Glutamatergic neuron (in vitro differentiated cells): ENCODE measurements at regions not wholly inside any gene's neighbourhood (a gene's known extent, or its start where the extent isn't known, plus 50 kb on each side); places are given as distances from the start of the nearest gene placed in this dataset.

Experiments used
- DNase-seq: peaks from one replicate; pipeline ENCODE4 v3.0.0; 2022
- H3K27ac Mint-ChIP-seq: one replicate; pipeline ENCODE4 v1.8.0; 2020; ENCODE audit warnings: mild to moderate bottlenecking, mixed read lengths, inconsistent platforms; ENCODE audit not compliant: unreplicated experiment
- H3K27me3 Mint-ChIP-seq: one replicate; pipeline ENCODE4 v1.8.0; 2020; ENCODE audit warnings: mild to moderate bottlenecking, moderate library complexity, mixed read lengths, inconsistent platforms; ENCODE audit not compliant: unreplicated experiment
- H3K36me3 Mint-ChIP-seq: one replicate; pipeline ENCODE4 v1.8.0; 2020; ENCODE audit warnings: mild to moderate bottlenecking, mixed read lengths, inconsistent platforms; ENCODE audit not compliant: unreplicated experiment
- H3K4me1 Mint-ChIP-seq: one replicate; pipeline ENCODE4 v1.8.0; 2020; ENCODE audit warnings: mild to moderate bottlenecking, low read depth, mixed read lengths, inconsistent platforms; ENCODE audit not compliant: unreplicated experiment
- H3K4me3 Mint-ChIP-seq: one replicate; pipeline ENCODE4 v1.8.0; 2020; ENCODE audit warnings: mild to moderate bottlenecking, mixed read lengths, inconsistent platforms; ENCODE audit not compliant: unreplicated experiment
- H3K9me3 Mint-ChIP-seq: one replicate; pipeline ENCODE4 v1.8.0; 2020; ENCODE audit warnings: mild to moderate bottlenecking, moderate library complexity, mixed read lengths, inconsistent platforms; ENCODE audit not compliant: unreplicated experiment
- CTCF ChIP-seq: fragments of 200-600 bp; sonication (generic); IDR thresholded peaks from one replicate; pipeline ENCODE4 v1.5.0; 2021; ENCODE audit not compliant: partially characterized antibody, unreplicated experiment

GRCh38 chr13:58843567-58843966 lies 1212.0 kb downstream of the PCDH17 start:
- no peak for DNase-seq
- Mint-ChIP-seq H3K4me3 (no peak overlapping the region), H3K36me3 (peaks cover 30% of the 10 kb centered on the region), H3K27ac (no peak overlapping the region), H3K9me3 (peaks cover 12% of the 10 kb centered on the region), H3K4me1 (peaks cover 10% of the 10 kb centered on the region), H3K27me3 (no peaks in the 10 kb centered on the region)
- TF ChIP-seq CTCF = no peak

- peaks cover 14% of the 10 kb centered on the region for H3K36me3 Mint-ChIP-seq
- H3K27me3 Mint-ChIP-seq = no peaks in the 10 kb centered on the region
- no peak for DNase-seq
- H3K9me3 Mint-ChIP-seq = no peaks in the 10 kb centered on the region
- H3K4me1 Mint-ChIP-seq = peaks cover 25% of the 10 kb centered on the region
- TF ChIP-seq CTCF = no peak
- H3K27ac Mint-ChIP-seq = peak overlapping the region; percentile 7
- no peak overlapping the region for H3K4me3 Mint-ChIP-seq
Observed at GRCh38 chr13:58850161-58850560, 1218.6 kb downstream of the PCDH17 start.

GRCh38 chr13:58852076-58852475 lies 1220.5 kb downstream of the PCDH17 start:
- no peaks in the 10 kb centered on the region for H3K9me3 Mint-ChIP-seq
- no peak overlapping the region for H3K4me3 Mint-ChIP-seq
- TF ChIP-seq CTCF = no peak
- no peaks in the 10 kb centered on the region for H3K36me3 Mint-ChIP-seq
- no peaks in the 10 kb centered on the region for H3K27me3 Mint-ChIP-seq
- DNase-seq = no peak
- H3K27ac Mint-ChIP-seq = no peak overlapping the region
- H3K4me1 Mint-ChIP-seq = peaks cover 29% of the 10 kb centered on the region

DNA sequence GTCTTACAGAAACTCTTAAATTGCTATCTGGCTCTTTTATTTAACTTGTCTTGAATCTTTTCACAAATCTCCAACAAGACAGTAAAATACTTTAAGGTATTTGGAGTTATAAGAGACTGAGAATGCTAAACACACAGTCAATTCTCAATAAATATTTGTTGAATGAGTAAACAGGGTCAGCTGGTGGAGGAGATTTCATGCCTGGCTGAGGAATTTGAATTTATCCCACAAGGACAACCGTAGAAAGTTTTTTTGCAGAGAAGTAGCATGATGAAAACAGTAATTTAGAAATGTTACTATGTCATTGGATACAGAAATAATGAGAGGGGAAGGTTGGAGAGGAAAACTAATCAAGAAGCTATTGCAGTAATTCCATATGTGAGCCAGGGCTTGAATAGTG lies 1223.7 kb downstream of the PCDH17 start:
- Mint-ChIP-seq H3K9me3 (peaks cover 4% of the 10 kb centered on the region), H3K4me3 (no peak overlapping the region), H3K36me3 (no peaks in the 10 kb centered on the region), H3K4me1 (peaks cover 5% of the 10 kb centered on the region), H3K27ac (no peak overlapping the region), H3K27me3 (no peaks in the 10 kb centered on the region)
- no peak for TF ChIP-seq CTCF
- DNase-seq = no peak

DNA sequence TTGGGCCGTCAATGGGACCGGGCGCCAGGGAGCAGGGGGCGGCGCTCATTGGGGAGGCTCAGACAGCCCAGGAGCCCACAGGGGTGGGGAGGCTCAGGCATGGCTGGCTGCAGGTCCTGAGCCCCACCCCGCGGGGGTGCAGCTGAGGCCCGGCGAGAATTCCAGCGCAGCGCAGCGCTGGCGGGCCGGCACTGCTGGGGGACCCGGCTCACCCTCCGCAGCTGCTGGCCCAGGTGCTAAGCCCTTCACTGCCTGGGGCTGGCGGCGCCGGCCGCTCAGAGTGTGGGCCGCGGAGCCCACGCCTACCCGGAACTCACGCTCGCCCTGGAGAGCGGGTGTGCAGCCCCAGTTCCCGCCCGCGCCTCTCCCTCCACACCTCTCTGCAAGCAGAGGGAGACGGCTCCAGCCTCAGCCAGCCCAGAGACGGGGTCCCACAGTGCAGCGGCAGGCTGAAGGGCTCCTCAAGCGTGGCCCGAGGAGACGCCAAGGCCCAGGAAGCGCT lies 1227.4 kb downstream of the PCDH17 start:
- H3K9me3 Mint-ChIP-seq = peaks cover 5% of the 10 kb centered on the region
- H3K27ac Mint-ChIP-seq = no peak overlapping the region
- no peak for TF ChIP-seq CTCF
- H3K27me3 Mint-ChIP-seq = no peaks in the 10 kb centered on the region
- H3K36me3 Mint-ChIP-seq = no peaks in the 10 kb centered on the region
- H3K4me3 Mint-ChIP-seq = no peak overlapping the region
- no peak for DNase-seq
- H3K4me1 Mint-ChIP-seq = peaks cover 4% of the 10 kb centered on the region
